ENCODE measurements at regions not wholly inside any gene's neighbourhood (a gene's known extent, or its start where the extent isn't known, plus 50 kb on each side); places are given as distances from the start of the nearest gene placed in this dataset.

GRCh38 chr15:39088156-39088555 is 492.7 kb upstream of the THBS1 start:
- no peak for DNase-seq
- Histone ChIP-seq H3K4me3 (ENCODE audit: low read length) (no peak overlapping the region), H3K27me3 (ENCODE audit: control insufficient read depth, insufficient read depth) (no peaks in the 10 kb centered on the region), H3K4me1 (ENCODE audit: control insufficient read depth, insufficient read depth, low read length) (peaks cover 1% of the 10 kb centered on the region), H3K27ac (ENCODE audit: low read length) (no peak overlapping the region), H3K9me3 (ENCODE audit: control insufficient read depth, low read length) (no peaks in the 10 kb centered on the region)
- WGBS, result 40% methylated on average over 1 of the region's 1 CpG
- intact Hi-C loops (cut with DNase I), result no loop called here
- no peak for ATAC-seq

- H3K4me1 ChIP-seq (ENCODE audit: control insufficient read depth, insufficient read depth, low read length), result no peaks in the 10 kb centered on the region
- ATAC-seq, result no peak
- WGBS, result 92% methylated on average over 4 of the region's 4 CpGs
- H3K27ac ChIP-seq (ENCODE audit: low read length), result no peak overlapping the region
- intact Hi-C loops (cut with DNase I), result no loop called here
- H3K4me3 ChIP-seq (ENCODE audit: low read length), result no peak overlapping the region
- H3K9me3 ChIP-seq (ENCODE audit: control insufficient read depth, low read length), result no peaks in the 10 kb centered on the region
- DNase-seq, result no peak
- H3K27me3 ChIP-seq (ENCODE audit: control insufficient read depth, insufficient read depth), result no peaks in the 10 kb centered on the region
These were observed 488.5 kb upstream of the THBS1 start for GRCh38 chr15:39092354-39092753.

- Histone ChIP-seq H3K4me3 (ENCODE audit: low read length) (no peak overlapping the region), H3K9me3 (ENCODE audit: control insufficient read depth, low read length) (no peaks in the 10 kb centered on the region), H3K27ac (ENCODE audit: low read length) (no peak overlapping the region), H3K4me1 (ENCODE audit: control insufficient read depth, insufficient read depth, low read length) (no peaks in the 10 kb centered on the region), H3K27me3 (ENCODE audit: control insufficient read depth, insufficient read depth) (no peaks in the 10 kb centered on the region)
- 94% methylated on average over 2 of the region's 2 CpGs for WGBS
- no peak for DNase-seq
- intact Hi-C loops (cut with DNase I), result no loop called here
- no peak for ATAC-seq
These were observed 488.1 kb upstream of the THBS1 start for GRCh38 chr15:39092761-39093160.

- no peaks in the 10 kb centered on the region for H3K4me1 ChIP-seq (ENCODE audit: control insufficient read depth, insufficient read depth, low read length)
- no peak overlapping the region for H3K27ac ChIP-seq (ENCODE audit: low read length)
- intact Hi-C loops (cut with DNase I), result no loop called here
- no peak overlapping the region for H3K4me3 ChIP-seq (ENCODE audit: low read length)
- no peaks in the 10 kb centered on the region for H3K9me3 ChIP-seq (ENCODE audit: control insufficient read depth, low read length)
- ATAC-seq (no peak), DNase-seq (no peak)
- H3K27me3 ChIP-seq (ENCODE audit: control insufficient read depth, insufficient read depth), result no peaks in the 10 kb centered on the region
These were observed 486.8 kb upstream of the THBS1 start for GRCh38 chr15:39094116-39094515.

- DNase-seq, result no peak
- no peak overlapping the region for H3K27ac ChIP-seq (ENCODE audit: low read length)
- WGBS, result 76% methylated on average over 8 of the region's 8 CpGs
These were observed 485.5 kb upstream of the THBS1 start for GRCh38 chr15:39095218-39095879.

GRCh38 chr15:39096608-39097205 is 484.2 kb upstream of the THBS1 start:
- Histone ChIP-seq H3K9me3 (ENCODE audit: control insufficient read depth, low read length) (no peaks in the 10 kb centered on the region), H3K27ac (ENCODE audit: low read length) (no peak overlapping the region), H3K4me1 (ENCODE audit: control insufficient read depth, insufficient read depth, low read length) (no peaks in the 10 kb centered on the region), H3K4me3 (ENCODE audit: low read length) (no peak overlapping the region), H3K27me3 (ENCODE audit: control insufficient read depth, insufficient read depth) (no peaks in the 10 kb centered on the region)
- 77% methylated on average over 3 of the region's 3 CpGs for WGBS
- DNase-seq, result no peak
- no peak for ATAC-seq
- intact Hi-C loops (cut with DNase I), result no loop called here

More at GRCh38 chr15:39095218-39095879, 485.5 kb upstream of the THBS1 start:
- Histone ChIP-seq H3K4me3 (ENCODE audit: low read length) (no peak overlapping the region), H3K9me3 (ENCODE audit: control insufficient read depth, low read length) (no peaks in the 10 kb centered on the region), H3K27me3 (ENCODE audit: control insufficient read depth, insufficient read depth) (no peaks in the 10 kb centered on the region), H3K4me1 (ENCODE audit: control insufficient read depth, insufficient read depth, low read length) (no peaks in the 10 kb centered on the region)
- intact Hi-C loops (cut with DNase I), result no loop called here
- no peak for ATAC-seq

- intact Hi-C loops (cut with DNase I), result no loop called here
- Histone ChIP-seq H3K27me3 (ENCODE audit: control insufficient read depth, insufficient read depth) (no peaks in the 10 kb centered on the region), H3K27ac (ENCODE audit: low read length) (no peak overlapping the region), H3K4me1 (ENCODE audit: control insufficient read depth, insufficient read depth, low read length) (no peaks in the 10 kb centered on the region), H3K4me3 (ENCODE audit: low read length) (no peak overlapping the region), H3K9me3 (ENCODE audit: control insufficient read depth, low read length) (no peaks in the 10 kb centered on the region)
- ATAC-seq (no peak), DNase-seq (no peak)
- 56% methylated on average over 2 of the region's 2 CpGs for WGBS
These were observed 481.4 kb upstream of the THBS1 start for GRCh38 chr15:39099524-39099923.

- Histone ChIP-seq H3K27ac (ENCODE audit: low read length) (no peak overlapping the region), H3K9me3 (ENCODE audit: control insufficient read depth, low read length) (no peaks in the 10 kb centered on the region), H3K4me1 (ENCODE audit: control insufficient read depth, insufficient read depth, low read length) (no peaks in the 10 kb centered on the region), H3K27me3 (ENCODE audit: control insufficient read depth, insufficient read depth) (no peaks in the 10 kb centered on the region), H3K4me3 (ENCODE audit: low read length) (no peak overlapping the region)
- DNase-seq (no peak), ATAC-seq (no peak)
- 64% methylated on average over 2 of the region's 2 CpGs for WGBS
- intact Hi-C loops (cut with DNase I), result no loop called here
These were observed 480.7 kb upstream of the THBS1 start for GRCh38 chr15:39100106-39100660.

- no peak overlapping the region for H3K27ac ChIP-seq (ENCODE audit: low read length)
- no peaks in the 10 kb centered on the region for H3K4me1 ChIP-seq (ENCODE audit: control insufficient read depth, insufficient read depth, low read length)
- intact Hi-C loops (cut with DNase I), result no loop called here
- ATAC-seq, result no peak
- no peak for DNase-seq
- H3K4me3 ChIP-seq (ENCODE audit: low read length), result no peak overlapping the region
- WGBS, result 87% methylated on average over 1 of the region's 1 CpG
- H3K27me3 ChIP-seq (ENCODE audit: control insufficient read depth, insufficient read depth), result no peaks in the 10 kb centered on the region
- H3K9me3 ChIP-seq (ENCODE audit: control insufficient read depth, low read length), result no peaks in the 10 kb centered on the region
These were observed 478.4 kb upstream of the THBS1 start for GRCh38 chr15:39102431-39102830.

- no peak overlapping the region for H3K4me3 ChIP-seq (ENCODE audit: low read length)
- no peak overlapping the region for H3K27ac ChIP-seq (ENCODE audit: low read length)
- intact Hi-C loops (cut with DNase I), result no loop called here
- no peaks in the 10 kb centered on the region for H3K4me1 ChIP-seq (ENCODE audit: control insufficient read depth, insufficient read depth, low read length)
- 88% methylated on average over 5 of the region's 5 CpGs for WGBS
- H3K9me3 ChIP-seq (ENCODE audit: control insufficient read depth, low read length), result no peaks in the 10 kb centered on the region
- ATAC-seq (no peak), DNase-seq (no peak)
- no peaks in the 10 kb centered on the region for H3K27me3 ChIP-seq (ENCODE audit: control insufficient read depth, insufficient read depth)
These were observed 473.9 kb upstream of the THBS1 start for GRCh38 chr15:39106950-39107349.

- H3K4me3 ChIP-seq (ENCODE audit: low read length), result no peak overlapping the region
- H3K4me1 ChIP-seq (ENCODE audit: control insufficient read depth, insufficient read depth, low read length), result no peaks in the 10 kb centered on the region
- no peaks in the 10 kb centered on the region for H3K27me3 ChIP-seq (ENCODE audit: control insufficient read depth, insufficient read depth)
- no peaks in the 10 kb centered on the region for H3K9me3 ChIP-seq (ENCODE audit: control insufficient read depth, low read length)
- no peak overlapping the region for H3K27ac ChIP-seq (ENCODE audit: low read length)
- intact Hi-C loops (cut with DNase I), result no loop called here
- no peak for ATAC-seq
- DNase-seq, result no peak
These were observed 472.9 kb upstream of the THBS1 start for GRCh38 chr15:39108021-39108420.

GRCh38 chr15:39110336-39110735 is 470.5 kb upstream of the THBS1 start:
- intact Hi-C loops (cut with DNase I), result no loop called here
- Histone ChIP-seq H3K27me3 (ENCODE audit: control insufficient read depth, insufficient read depth) (no peaks in the 10 kb centered on the region), H3K27ac (ENCODE audit: low read length) (no peak overlapping the region), H3K4me3 (ENCODE audit: low read length) (no peak overlapping the region), H3K4me1 (ENCODE audit: control insufficient read depth, insufficient read depth, low read length) (no peaks in the 10 kb centered on the region), H3K9me3 (ENCODE audit: control insufficient read depth, low read length) (no peaks in the 10 kb centered on the region)
- DNase-seq (no peak), ATAC-seq (no peak)
